ENCODE measurements at regions not wholly inside any gene's neighbourhood (a gene's known extent, or its start where the extent isn't known, plus 50 kb on each side); places are given as distances from the start of the nearest gene placed in this dataset.

DNA sequence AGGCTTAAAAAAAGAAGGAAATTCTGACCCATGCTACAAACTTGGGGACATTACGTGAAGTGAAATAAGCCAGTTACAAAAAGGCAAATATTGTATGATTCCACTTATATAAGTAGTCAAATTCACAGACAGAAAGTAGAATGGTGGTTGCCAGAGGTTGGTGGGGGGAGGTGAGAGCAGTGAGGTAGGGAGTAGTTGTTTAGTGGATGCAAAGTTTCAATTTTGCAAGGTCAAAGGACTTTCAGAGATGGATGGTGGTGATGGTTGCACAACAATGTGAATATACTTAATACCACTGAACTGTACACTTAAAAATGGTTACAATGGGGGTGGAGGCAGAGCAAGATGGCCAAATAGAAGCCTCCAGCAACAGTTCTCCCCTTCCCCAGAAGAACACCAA, 86.2 kb upstream of the PLXNC1 start:
- Histone ChIP-seq H3K4me3 (no peak overlapping the region), H3K4me1 (replicated peaks in 1 of 2) (no peaks in the 10 kb centered on the region), H3K27ac (no peak overlapping the region)
- in situ Hi-C loops (cut with MboI; ENCODE audit: low pct_unique_long_range_greater_than_20kb in 2 of 9, low sequenced_read_pairs in 9 of 9, unreplicated experiment in 9 of 9): no loop called here
- WGBS, 10 experiments: 50 to 100% (median 85%) methylated on average over 1 of the region's 1 CpG; no CpG with 5 or more reads in 2 of the 10 experiments
- no peak for ATAC-seq (replicated peaks in 6 of 8)

DNA sequence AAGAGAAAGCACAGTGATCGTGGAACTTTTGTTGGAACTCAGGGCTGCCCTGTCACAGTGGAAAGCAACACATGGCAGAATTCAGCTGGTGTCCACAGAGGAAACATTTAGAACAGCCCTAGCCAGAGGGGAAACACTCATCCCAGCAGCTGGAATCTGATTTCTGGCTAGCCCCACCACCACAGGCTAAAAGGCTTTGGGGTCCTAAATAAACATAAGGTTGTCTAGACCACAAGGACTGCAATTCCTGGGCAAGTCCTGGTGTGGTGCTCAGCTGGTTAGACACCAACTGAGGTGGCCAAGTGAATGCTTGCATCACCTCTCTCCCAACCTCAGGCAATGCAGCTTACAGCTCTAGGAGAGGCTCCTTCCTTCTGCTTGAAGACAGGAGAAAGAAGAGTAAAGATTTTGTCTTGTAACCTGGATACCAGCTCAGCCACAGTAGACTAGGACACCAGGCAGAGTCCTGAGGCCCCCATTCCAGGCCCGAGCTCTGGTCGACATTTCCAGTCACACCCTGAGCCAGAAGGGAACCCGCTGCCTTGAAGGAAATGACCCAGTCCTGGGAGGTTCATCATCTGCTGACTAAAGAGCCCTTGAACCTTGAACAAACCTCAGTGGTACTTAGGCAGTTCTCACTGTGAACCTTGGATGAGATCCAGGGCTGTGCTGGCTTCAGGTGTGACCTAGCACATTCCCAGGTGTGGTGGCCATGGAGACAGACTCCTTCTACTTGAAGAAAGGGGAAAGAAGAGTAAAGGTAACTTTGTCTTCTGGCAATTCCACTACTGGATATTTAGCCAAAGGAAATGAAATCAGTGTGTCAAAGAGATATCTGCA, 85.4 kb upstream of the PLXNC1 start:
- 49 to 100% (median 80%) methylated on average over 1 to 3 of the region's 4 CpGs; no CpG with 5 or more reads in 5 of the 10 experiments for WGBS, 10 experiments
- in situ Hi-C loops (cut with MboI; ENCODE audit: low pct_unique_long_range_greater_than_20kb in 2 of 9, low sequenced_read_pairs in 9 of 9, unreplicated experiment in 9 of 9): no loop called here

DNA sequence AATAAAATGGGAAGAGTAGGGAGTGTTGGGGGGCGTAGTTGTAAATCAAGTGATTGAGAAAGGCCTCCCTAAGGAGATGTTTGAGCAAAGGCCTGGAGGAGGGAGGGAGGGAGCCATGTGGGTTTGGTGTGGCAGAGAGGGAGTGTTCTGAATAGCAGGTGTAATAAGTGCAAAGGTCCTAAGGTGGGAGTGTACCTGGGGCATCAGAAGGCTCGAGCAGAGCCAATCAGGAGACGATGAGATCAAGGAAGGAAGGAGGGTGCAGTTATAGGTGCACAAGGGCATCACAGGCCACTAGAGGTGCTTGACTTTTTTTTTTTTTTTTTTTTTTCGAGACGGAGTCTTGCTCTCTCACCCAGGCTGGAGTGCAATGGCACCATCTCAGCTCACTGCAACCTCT, 77.9 kb upstream of the PLXNC1 start:
- in situ Hi-C loops (cut with MboI; ENCODE audit: low pct_unique_long_range_greater_than_20kb in 2 of 9, low sequenced_read_pairs in 9 of 9, unreplicated experiment in 9 of 9): no loop called here
- no peak overlapping the region for H3K27ac ChIP-seq
- no peak overlapping the region for H3K4me3 ChIP-seq
- peaks cover 0 to 3% of the 10 kb centered on the region in 2 donors for H3K4me1 ChIP-seq (replicated peaks in 1 of 2)
- no peak for ATAC-seq (replicated peaks in 6 of 8)
- 53 to 100% (median 87%) methylated on average over 1 to 4 of the region's 5 CpGs; no CpG with 5 or more reads in 4 of the 10 experiments for WGBS, 10 experiments

More for the DNA sequence above, 85.4 kb upstream of the PLXNC1 start:
- Histone ChIP-seq H3K4me3 (no peak overlapping the region), H3K27ac (no peak overlapping the region), H3K4me1 (replicated peaks in 1 of 2) (no peaks in the 10 kb centered on the region)
- ATAC-seq (replicated peaks in 6 of 8): peak in 1 of 8 experiments; percentile 23

DNA sequence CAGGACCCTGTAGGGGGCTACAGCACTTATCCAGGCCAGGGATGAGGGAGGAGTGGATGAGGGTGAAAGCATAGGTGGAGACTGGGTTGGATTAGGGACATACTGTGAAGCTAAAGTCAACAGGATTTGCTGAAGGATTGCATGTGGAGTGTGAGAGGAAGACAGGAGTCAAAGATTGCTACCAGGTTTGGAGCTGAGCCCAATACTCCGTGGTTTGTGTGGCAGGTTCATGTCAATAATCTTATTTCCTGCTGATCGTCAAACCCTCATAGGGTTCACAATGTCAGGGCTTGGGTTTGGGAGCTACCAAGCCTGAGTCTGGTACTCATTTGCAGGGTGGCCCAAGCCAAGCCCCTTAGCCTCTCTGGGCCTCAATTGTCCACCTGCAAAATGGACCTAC, 77.1 kb upstream of the PLXNC1 start:
- Histone ChIP-seq H3K27ac (no peak overlapping the region), H3K4me3 (no peak overlapping the region), H3K4me1 (replicated peaks in 1 of 2) (peaks cover 0 to 3% of the 10 kb centered on the region in 2 donors)
- 0 to 100% (median 50%) methylated on average over 1 to 2 of the region's 2 CpGs; no CpG with 5 or more reads in 3 of the 10 experiments for WGBS, 10 experiments
- ATAC-seq (replicated peaks in 6 of 8): no peak
- in situ Hi-C loops (cut with MboI; ENCODE audit: low pct_unique_long_range_greater_than_20kb in 2 of 9, low sequenced_read_pairs in 9 of 9, unreplicated experiment in 9 of 9): no loop called here

DNA sequence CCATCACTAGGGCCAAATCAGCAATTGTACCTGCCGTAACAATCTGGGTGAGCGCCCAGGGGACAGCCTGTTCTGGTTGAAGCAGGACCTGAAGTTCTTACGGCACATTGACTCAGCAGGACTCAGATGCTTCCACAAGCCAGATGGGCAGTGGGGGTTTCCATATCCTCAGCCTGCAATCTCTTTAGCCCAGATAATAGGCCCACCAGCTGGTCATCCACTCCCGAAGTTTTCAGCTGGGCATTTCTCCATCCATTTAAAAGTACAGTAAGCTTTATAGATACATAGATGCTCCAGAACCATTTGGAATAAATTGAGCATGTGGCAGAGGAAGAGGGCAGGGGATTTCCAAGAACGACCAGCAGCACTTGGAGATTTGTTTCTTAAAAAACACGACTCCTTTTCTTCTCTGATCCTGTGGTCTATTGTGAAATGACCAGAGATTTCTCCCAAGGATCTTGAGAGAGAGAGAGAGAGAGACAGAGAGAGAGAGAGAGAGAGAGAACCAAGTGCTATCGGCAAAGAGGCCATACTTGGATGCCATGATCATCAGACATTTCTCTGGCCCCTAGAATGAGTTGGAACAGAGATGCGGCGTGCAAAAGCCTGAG, 74.8 kb upstream of the PLXNC1 start:
- H3K27ac ChIP-seq: no peak overlapping the region
- no peak for ATAC-seq (replicated peaks in 6 of 8)
- in situ Hi-C loops (cut with MboI; ENCODE audit: low pct_unique_long_range_greater_than_20kb in 2 of 9, low sequenced_read_pairs in 9 of 9, unreplicated experiment in 9 of 9): no loop called here
- no peak overlapping the region for H3K4me3 ChIP-seq
- 32 to 100% (median 59%) methylated on average over 2 to 8 of the region's 9 CpGs; no CpG with 5 or more reads in 3 of the 10 experiments for WGBS, 10 experiments
- peaks cover 0 to 3% of the 10 kb centered on the region in 2 donors for H3K4me1 ChIP-seq (replicated peaks in 1 of 2)

DNA sequence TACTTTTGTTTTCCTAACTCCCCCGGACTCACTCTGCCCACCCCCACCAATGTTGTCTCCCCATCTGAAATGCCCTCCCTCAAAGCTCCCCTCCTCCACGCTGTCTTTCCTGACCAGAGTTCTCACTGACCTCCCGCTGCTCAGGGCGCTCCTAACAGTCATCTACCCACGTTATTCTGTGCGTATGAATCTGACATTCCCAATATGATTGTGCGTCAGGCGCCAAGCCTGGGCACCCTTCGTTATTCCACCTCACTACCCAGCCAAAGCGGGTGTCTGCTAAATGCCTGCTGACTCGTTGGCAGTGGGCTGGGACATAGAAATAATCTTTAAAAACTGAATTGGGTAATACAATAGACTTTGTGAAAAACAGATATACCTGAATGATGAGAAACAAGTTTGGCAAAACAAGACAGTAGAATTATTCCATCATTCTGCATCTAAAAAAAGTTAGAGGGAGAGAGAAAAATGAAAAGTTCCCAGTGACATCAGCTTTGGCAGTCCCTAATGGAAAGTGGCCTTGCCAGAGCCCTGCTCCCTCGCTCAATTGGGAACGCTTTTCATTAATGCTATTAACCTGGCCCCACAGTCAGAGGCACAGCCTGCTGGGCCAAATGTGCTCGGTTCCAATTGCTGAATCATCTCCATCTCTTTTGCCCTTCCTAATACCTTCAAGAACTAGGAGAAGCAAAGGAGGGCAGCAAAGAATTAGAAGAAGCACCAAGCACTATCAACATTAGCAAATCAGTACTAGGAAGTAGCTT, 74.0 kb upstream of the PLXNC1 start:
- Histone ChIP-seq H3K27ac (no peak overlapping the region), H3K4me1 (replicated peaks in 1 of 2) (peaks cover 0 to 3% of the 10 kb centered on the region in 2 donors), H3K4me3 (no peak overlapping the region)
- ATAC-seq (replicated peaks in 6 of 8): no peak
- in situ Hi-C loops (cut with MboI; ENCODE audit: low pct_unique_long_range_greater_than_20kb in 2 of 9, low sequenced_read_pairs in 9 of 9, unreplicated experiment in 9 of 9): no loop called here
- 0 to 100% (median 80%) methylated on average over 1 to 9 of the region's 14 CpGs; no CpG with 5 or more reads in 1 of the 10 experiments for WGBS, 10 experiments

DNA sequence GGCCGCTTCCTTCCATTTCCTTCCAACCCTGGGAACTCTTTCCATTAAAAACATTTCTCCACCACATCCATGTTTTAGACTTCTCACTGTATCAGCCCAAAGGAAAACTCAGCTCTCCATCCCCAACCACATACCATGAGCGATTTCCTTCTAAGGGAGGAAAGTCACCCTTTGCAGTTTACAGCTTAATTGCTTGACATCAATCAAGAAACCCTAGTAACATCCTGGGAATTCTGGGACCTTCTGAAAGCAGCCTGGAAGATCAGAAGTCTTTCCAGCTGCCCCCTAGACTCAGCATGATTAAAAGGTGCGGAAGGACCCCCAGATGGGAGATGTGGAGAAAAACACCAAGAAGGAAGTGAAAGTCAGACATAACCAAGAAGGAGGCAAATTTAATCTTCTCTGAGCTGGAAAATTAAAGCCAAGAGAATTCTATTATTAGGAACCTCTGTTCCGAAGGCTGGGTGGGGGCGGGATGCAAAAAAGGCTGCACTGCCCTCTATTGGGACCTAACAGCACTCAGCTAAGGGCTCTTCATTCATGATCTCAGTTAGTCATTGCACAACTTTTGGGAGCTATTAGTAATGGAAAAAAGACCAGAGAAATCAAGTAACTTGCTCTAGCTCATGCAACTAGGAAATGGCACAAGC, 73.3 kb upstream of the PLXNC1 start:
- 0 to 100% (median 49%) methylated on average over 1 to 5 of the region's 5 CpGs; no CpG with 5 or more reads in 1 of the 10 experiments for WGBS, 10 experiments
- no peak overlapping the region for H3K4me3 ChIP-seq
- H3K4me1 ChIP-seq (replicated peaks in 1 of 2): peaks cover 0 to 3% of the 10 kb centered on the region in 2 donors
- ATAC-seq (replicated peaks in 6 of 8): peak; percentile 48 to 98 (median 71)
- H3K27ac ChIP-seq: no peak overlapping the region
- in situ Hi-C loops (cut with MboI; ENCODE audit: low pct_unique_long_range_greater_than_20kb in 2 of 9, low sequenced_read_pairs in 9 of 9, unreplicated experiment in 9 of 9): loop anchor here in 3 of 9 experiments (25.0 kb wide), 4 partner anchors 88 to 1088 kb away; partner anchors contain the start of gene SOCS2 (in 1 of the 3)

DNA sequence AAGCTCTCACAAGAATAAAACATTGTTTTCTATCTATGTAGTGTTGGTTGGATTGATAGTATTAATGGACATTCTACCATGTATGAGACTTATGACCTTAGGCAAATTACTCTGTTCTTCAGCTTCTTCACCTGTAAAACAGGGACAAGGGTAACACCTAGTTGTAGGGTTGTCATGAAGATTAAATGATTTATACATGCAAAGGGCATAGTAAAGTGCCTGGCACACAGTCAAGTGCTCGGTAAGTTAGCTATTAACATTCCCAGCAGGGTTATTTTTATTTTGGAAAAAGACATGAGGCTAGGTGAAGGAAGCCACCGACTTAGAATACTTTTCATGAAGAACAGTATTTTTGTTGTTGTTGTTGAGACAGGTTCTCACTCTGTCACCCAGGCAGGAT, 71.2 kb upstream of the PLXNC1 start:
- in situ Hi-C loops (cut with MboI; ENCODE audit: low pct_unique_long_range_greater_than_20kb in 2 of 9, low sequenced_read_pairs in 9 of 9, unreplicated experiment in 9 of 9): loop anchor here in 3 of 9 experiments (25.0 kb wide), 4 partner anchors 90 to 1090 kb away; partner anchors contain the start of gene SOCS2 (in 1 of the 3)
- Histone ChIP-seq H3K4me1 (replicated peaks in 1 of 2) (peaks cover 0 to 3% of the 10 kb centered on the region in 2 donors), H3K4me3 (no peak overlapping the region), H3K27ac (no peak overlapping the region)
- no peak for ATAC-seq (replicated peaks in 6 of 8)
- 0 to 88% (median 30%) methylated on average over 1 to 2 of the region's 2 CpGs; no CpG with 5 or more reads in 3 of the 10 experiments for WGBS, 10 experiments

DNA sequence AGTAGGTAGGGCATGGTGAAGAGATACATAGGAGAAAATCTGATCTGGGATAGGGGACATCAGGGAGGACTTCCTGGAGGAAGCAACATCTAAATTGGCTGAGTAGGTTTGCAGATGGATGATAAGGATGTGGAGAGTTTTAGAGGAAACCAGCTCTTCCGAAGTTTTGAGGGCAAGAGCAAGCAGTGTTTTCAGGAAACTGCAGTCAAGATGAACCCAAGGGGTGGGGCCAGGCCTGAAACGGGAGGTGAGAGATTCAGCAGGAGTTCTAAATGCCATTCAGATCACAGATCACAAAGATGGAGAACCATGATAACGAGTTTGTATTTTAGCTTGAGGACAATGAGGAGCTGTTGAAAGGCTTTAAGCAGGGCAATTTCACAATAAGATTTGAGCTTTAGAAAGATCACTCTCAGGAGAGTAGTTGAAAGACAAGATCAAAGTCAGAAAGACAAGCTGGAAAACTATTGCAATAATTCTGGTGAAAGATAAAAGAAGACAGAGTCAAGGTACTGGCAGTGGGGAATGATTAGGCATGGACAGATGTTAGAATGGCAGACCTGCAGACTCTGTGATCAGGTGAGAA, 70.1 kb upstream of the PLXNC1 start:
- in situ Hi-C loops (cut with MboI; ENCODE audit: low pct_unique_long_range_greater_than_20kb in 2 of 9, low sequenced_read_pairs in 9 of 9, unreplicated experiment in 9 of 9): loop anchor here in 3 of 9 experiments (25.0 kb wide), 4 partner anchors 91 to 1091 kb away; partner anchors contain the start of gene SOCS2 (in 1 of the 3)
- no peak for ATAC-seq (replicated peaks in 6 of 8)
- no peak overlapping the region for H3K4me3 ChIP-seq
- 0 to 66% (median 38%) methylated on average over 1 to 3 of the region's 3 CpGs; no CpG with 5 or more reads in 2 of the 10 experiments for WGBS, 10 experiments
- H3K4me1 ChIP-seq (replicated peaks in 1 of 2): peaks cover 0 to 3% of the 10 kb centered on the region in 2 donors
- no peak overlapping the region for H3K27ac ChIP-seq

DNA sequence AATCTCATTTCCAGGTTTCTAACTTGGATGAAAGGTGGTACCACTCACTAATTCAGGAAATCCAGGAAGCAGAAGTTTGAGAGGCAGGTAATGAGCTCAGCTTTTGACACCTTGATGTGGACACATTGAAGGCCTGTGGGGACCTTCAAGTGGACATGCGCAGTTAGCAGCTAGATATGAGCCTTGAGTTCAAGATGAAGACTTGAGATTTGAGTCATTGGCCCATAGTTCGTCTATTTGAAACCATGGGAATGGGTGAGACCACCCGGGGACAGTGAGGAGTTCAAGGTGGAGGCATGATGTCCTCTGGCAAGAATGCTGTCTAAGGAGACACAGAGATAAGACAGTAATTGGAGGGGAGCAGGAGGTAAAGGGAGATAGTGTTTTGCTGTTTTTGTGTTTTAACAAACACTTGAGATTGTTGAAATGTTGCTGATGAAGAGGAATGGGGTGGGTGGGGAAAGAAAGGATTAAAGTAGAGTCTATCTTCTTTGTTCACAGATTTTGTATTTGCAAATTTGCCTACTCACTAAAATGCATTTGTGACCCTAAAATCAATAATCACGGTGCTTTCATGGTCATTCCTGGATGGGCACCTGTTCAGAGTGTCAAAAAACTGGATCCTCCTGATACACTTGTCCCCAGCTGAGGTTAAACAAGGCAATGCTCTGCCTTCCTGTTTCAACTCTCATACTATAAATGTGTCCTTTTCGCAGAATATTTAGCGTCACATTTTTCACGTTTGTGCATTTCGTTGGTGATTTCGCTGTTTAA, 69.5 kb upstream of the PLXNC1 start:
- H3K4me1 ChIP-seq (replicated peaks in 1 of 2): peaks cover 0 to 3% of the 10 kb centered on the region in 2 donors
- in situ Hi-C loops (cut with MboI; ENCODE audit: low pct_unique_long_range_greater_than_20kb in 2 of 9, low sequenced_read_pairs in 9 of 9, unreplicated experiment in 9 of 9): loop anchor here in 3 of 9 experiments (25.0 kb wide), 4 partner anchors 92 to 1092 kb away; partner anchors contain the start of gene SOCS2 (in 1 of the 3)
- H3K27ac ChIP-seq: no peak overlapping the region
- no peak overlapping the region for H3K4me3 ChIP-seq
- ATAC-seq (replicated peaks in 6 of 8): no peak
- WGBS, 10 experiments: 65 to 97% (median 86%) methylated on average over 2 to 9 of the region's 9 CpGs

DNA sequence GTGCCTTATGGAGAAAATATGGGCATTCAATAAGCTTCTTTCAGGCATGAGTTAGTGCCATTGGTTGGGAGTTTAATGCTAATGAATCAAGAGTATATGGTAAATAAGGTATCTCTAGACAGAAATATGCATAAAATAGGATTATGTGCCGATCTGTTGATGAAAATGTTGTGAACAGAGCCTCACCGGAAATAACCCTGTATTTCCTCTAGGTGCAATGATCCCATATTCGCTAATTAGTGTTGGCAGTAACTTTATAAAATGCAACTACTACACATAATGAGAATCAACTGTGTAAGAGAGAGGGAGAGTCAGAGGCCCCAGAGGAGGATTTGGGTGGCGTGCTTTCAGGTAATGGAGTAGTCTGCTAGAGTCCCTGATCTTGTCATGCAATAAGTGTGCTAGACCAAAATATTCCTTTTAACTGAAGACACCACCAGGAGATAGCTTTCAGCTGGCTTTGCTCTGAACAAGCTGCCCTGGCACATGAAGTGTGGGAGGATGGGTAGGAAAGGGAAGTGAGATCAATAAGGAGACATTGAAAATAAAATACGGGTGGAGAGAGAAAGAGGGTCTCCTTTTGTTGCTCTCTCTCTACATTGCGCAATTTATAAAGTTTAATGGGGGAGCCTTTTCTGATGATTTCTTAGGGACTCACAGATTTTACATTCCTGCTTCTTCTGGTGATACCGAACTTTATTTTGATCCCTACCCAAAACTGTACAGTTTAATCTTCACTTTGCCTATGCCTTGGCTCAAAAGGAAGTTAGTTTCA, 68.6 kb upstream of the PLXNC1 start:
- Histone ChIP-seq H3K4me1 (replicated peaks in 1 of 2) (peaks cover 0 to 3% of the 10 kb centered on the region in 2 donors), H3K27ac (no peak overlapping the region), H3K4me3 (no peak overlapping the region)
- in situ Hi-C loops (cut with MboI; ENCODE audit: low pct_unique_long_range_greater_than_20kb in 2 of 9, low sequenced_read_pairs in 9 of 9, unreplicated experiment in 9 of 9): loop anchor here in 3 of 9 experiments (25.0 kb wide), 4 partner anchors 92 to 1092 kb away; partner anchors contain the start of gene SOCS2 (in 1 of the 3)
- ATAC-seq (replicated peaks in 6 of 8): no peak
- WGBS, 10 experiments: 37 to 100% (median 88%) methylated on average over 2 to 6 of the region's 7 CpGs

Data from motor neuron (in vitro differentiated cells).